Stimulated activated memory B cell treated with anti-CD40 and anti-IgM and Interleukin-4, amounts not matched to agents 10 μg/mL and 1 μg/mL and 100 μg/mL, for 72 hours (primary cell): ENCODE measurements at regions not wholly inside any gene's neighbourhood (a gene's known extent, or its start where the extent isn't known, plus 50 kb on each side); places are given as distances from the start of the nearest gene placed in this dataset.

Experiments used
- ATAC-seq: fragments of 150-1000 bp; cut with Tn5 transposase; 2 replicates; pipeline ENCODE4 v1.10.0; 2021
- H3K27ac Mint-ChIP-seq: one replicate; pipeline ENCODE4 v1.8.0; 2022; ENCODE audit warnings: mild to moderate bottlenecking, mixed read lengths
- H3K27me3 Mint-ChIP-seq: one replicate; pipeline ENCODE4 v1.8.0; 2022; ENCODE audit warnings: mixed read lengths
- H3K36me3 Mint-ChIP-seq: one replicate; pipeline ENCODE4 v1.8.0; 2022; ENCODE audit warnings: mixed read lengths
- H3K4me1 Mint-ChIP-seq: one replicate; pipeline ENCODE4 v1.8.0; 2022; ENCODE audit warnings: mixed read lengths
- H3K4me3 Mint-ChIP-seq: one replicate; pipeline ENCODE4 v1.8.0; 2022; ENCODE audit warnings: mild to moderate bottlenecking, moderate library complexity, mixed read lengths
- H3K9me3 Mint-ChIP-seq: one replicate; pipeline ENCODE4 v1.8.0; 2022; ENCODE audit warnings: mixed read lengths

DNA sequence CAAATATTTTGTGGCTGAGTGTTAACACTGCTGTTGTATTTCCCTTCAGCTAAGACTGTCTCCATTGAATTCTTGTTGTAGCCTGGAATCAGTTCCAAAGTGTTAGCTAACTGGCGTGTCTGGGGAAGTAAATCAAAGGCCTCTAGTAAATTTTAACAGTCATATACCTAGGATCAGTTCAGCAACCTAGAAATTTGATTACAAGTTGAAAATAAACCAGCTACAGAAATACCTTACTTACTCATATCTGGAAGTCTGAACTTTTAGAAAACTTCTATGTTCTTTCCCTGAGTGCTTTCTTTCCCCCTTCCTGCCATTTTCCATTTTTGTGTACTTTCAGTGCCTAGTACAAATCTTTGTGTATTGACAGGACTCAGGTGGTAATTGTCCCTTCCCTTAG, 396.7 kb upstream of the DCC start:
- Mint-ChIP-seq H3K36me3 (no peaks in the 10 kb centered on the region), H3K4me1 (no peaks in the 10 kb centered on the region), H3K27me3 (no peaks in the 10 kb centered on the region), H3K27ac (no peak overlapping the region), H3K9me3 (no peaks in the 10 kb centered on the region), H3K4me3 (no peak overlapping the region)
- no peak for ATAC-seq

DNA sequence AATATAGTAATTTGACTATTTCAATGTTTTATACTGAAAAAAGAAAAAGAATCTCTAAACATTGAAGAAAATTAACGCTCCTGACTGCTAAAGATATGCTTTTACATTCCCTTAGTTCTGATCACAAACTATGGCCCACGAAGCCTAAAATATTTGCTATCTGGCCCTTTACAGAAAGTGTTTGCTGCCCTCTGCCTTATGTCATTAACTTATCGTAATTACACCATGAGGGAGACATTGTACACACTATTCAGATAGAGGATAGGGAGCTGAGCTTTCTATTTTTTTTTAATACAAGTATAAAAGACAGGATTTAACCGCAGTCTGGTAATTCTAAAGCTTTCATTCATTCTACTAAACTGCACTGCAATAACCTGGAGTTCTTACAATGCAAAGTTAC, 393.1 kb upstream of the DCC start:
- H3K4me3 Mint-ChIP-seq, result no peak overlapping the region
- H3K9me3 Mint-ChIP-seq, result no peaks in the 10 kb centered on the region
- no peaks in the 10 kb centered on the region for H3K4me1 Mint-ChIP-seq
- H3K27me3 Mint-ChIP-seq, result no peaks in the 10 kb centered on the region
- no peaks in the 10 kb centered on the region for H3K36me3 Mint-ChIP-seq
- no peak for ATAC-seq
- H3K27ac Mint-ChIP-seq, result no peak overlapping the region

DNA sequence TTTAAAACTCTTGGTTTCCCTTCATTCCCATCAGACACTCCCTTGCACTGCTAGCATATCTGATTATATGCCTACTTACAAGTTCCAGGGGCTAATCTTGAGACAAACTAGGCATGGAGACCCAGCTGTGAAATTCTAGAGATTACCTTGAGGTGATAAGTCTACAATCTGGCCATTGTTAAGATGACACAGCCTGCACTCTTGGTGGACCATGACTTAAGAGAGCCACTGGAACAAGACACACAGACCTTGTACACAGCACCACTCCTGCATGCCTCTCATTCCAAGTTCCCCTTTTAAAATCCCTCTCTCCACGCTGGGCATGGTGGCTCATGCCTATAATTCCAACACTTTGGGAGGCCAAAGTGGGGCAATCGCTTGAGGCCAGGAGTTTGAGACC, 387.2 kb upstream of the DCC start:
- Mint-ChIP-seq H3K27me3 (no peaks in the 10 kb centered on the region), H3K36me3 (no peaks in the 10 kb centered on the region), H3K9me3 (no peaks in the 10 kb centered on the region), H3K4me1 (peaks cover 10% of the 10 kb centered on the region), H3K27ac (no peak overlapping the region), H3K4me3 (no peak overlapping the region)
- no peak for ATAC-seq

DNA sequence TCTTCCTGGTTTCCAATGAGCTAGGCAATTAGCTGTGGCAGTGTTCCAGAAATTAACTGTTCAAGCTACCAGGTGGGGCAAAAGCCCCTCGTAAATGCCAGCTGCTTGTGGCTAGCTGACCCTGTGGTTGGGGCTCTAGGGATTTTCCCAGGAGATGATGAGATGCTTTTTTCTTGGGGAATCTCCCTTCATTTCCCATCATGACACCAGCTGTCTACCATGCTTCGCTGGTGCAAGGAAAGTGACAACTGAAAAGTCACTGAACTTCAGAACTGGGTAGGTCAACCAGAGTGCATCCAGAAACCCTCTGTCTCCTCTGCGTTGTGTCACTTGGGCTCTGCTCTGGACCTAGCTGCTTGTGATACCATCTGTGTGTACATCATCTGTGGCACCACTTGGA, 386.5 kb upstream of the DCC start:
- Mint-ChIP-seq H3K36me3 (no peaks in the 10 kb centered on the region), H3K4me3 (no peak overlapping the region), H3K27ac (peak overlapping the region; percentile 51), H3K9me3 (no peaks in the 10 kb centered on the region), H3K4me1 (peaks cover 10% of the 10 kb centered on the region), H3K27me3 (no peaks in the 10 kb centered on the region)
- ATAC-seq, result peak; percentile 80

DNA sequence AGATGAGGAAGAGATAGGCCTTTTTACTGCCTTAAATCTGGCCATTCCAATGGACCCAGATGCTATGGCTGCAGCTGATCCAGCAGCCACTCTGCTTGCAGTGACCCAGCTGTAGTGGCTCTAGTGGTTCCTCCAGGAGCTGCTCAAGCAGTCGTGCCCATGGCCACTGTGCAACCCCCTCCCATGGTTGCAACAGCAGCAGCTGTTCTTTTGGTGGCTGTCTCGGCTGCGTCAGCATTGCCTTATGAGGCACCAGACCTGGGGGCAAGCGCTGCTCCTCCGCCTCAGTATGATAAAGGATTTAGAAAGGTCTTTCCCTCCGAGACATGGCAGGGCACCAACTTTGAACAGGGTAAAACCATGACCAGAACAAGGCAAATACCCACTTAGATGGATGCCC, 384.9 kb upstream of the DCC start:
- H3K27ac Mint-ChIP-seq, result no peak overlapping the region
- no peak overlapping the region for H3K4me3 Mint-ChIP-seq
- no peaks in the 10 kb centered on the region for H3K27me3 Mint-ChIP-seq
- no peaks in the 10 kb centered on the region for H3K9me3 Mint-ChIP-seq
- H3K36me3 Mint-ChIP-seq, result no peaks in the 10 kb centered on the region
- H3K4me1 Mint-ChIP-seq, result peaks cover 10% of the 10 kb centered on the region
- ATAC-seq, result no peak

DNA sequence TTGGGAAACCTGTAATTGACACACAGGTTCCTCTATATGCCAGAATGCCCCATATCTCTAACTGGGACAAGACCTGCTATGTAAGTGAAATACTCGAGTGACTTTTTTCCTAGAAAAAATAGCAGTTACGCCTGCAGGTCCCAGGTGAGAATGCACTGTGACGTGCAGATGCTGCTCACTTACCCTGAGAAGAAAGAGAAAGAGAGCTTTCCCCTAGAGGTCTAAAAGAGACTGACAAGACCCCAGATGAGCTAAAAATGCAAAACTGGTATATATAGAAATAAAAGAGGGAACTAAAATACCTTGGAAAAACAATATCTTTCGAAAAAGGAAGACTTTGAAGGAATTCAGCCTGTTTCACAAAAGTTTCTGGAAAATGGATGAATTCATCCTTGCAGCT, 383.0 kb upstream of the DCC start:
- Mint-ChIP-seq H3K27ac (no peak overlapping the region), H3K9me3 (no peaks in the 10 kb centered on the region), H3K36me3 (no peaks in the 10 kb centered on the region), H3K27me3 (no peaks in the 10 kb centered on the region), H3K4me1 (peaks cover 10% of the 10 kb centered on the region), H3K4me3 (no peak overlapping the region)
- ATAC-seq, result no peak

DNA sequence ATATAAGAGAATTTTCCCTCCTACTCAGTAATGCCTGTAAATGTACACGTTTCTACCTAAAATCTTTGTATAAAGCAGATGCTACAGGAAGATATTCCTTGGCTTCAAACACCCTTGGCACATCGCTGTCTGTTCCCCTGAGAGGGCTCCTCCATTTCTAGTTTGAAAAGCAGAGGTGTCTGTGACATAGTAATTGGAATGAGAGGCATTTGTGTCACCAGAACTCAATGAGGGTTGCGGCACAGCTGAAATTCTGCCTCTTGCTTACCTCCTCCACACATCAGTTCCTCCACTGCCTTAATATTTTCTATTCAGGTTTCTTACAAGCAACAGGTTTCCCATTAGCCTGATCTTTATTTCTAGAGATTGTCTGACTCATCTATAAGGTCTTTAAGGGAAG, 359.9 kb upstream of the DCC start:
- no peak overlapping the region for H3K27ac Mint-ChIP-seq
- no peaks in the 10 kb centered on the region for H3K4me1 Mint-ChIP-seq
- H3K9me3 Mint-ChIP-seq, result no peaks in the 10 kb centered on the region
- no peak for ATAC-seq
- H3K4me3 Mint-ChIP-seq, result no peak overlapping the region
- no peaks in the 10 kb centered on the region for H3K27me3 Mint-ChIP-seq
- no peaks in the 10 kb centered on the region for H3K36me3 Mint-ChIP-seq

DNA sequence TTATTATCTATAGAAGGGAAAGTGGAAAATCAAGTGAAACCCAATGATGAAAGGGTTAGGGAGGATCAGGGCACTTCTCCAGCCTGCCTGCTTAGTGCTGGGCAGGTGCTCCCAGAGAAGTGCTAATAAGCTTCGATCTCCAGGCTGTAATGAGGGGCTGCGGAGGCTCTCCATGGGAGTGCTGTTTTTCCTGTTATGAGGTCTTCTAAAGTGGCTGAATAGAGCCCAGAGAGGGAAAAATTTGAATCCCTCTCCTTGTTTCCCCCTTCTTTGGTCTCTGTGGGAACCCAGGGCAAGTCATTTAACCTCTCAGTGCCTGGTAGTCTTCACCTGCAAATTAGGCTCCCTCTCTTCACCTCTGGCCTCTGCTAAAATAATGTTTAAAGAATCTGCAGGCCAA, 351.7 kb upstream of the DCC start:
- no peak for ATAC-seq
- Mint-ChIP-seq H3K4me1 (no peaks in the 10 kb centered on the region), H3K27ac (no peak overlapping the region), H3K36me3 (no peaks in the 10 kb centered on the region), H3K27me3 (no peaks in the 10 kb centered on the region), H3K9me3 (no peaks in the 10 kb centered on the region), H3K4me3 (no peak overlapping the region)

DNA sequence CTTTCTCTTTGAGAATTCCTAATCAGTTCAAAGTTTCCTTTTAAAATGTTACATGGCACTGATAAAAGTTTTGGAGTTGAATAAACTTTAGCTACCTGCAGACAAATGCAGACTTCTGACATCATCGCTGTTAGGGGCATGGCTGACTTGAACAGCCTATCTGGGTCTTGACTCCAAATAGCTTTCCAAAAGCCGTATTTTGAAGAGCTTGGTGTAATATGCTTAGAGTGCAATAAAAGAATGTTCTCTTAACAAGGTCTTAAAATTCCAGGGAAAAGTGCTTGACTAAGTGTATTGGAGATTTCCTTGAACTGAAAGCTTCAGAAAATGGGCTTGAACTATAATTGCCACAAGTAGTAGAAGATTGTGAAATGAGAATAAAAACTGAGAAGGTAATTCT, 342.9 kb upstream of the DCC start:
- ATAC-seq, result no peak
- Mint-ChIP-seq H3K4me3 (no peak overlapping the region), H3K27me3 (no peaks in the 10 kb centered on the region), H3K27ac (no peak overlapping the region), H3K4me1 (peaks cover 6% of the 10 kb centered on the region), H3K9me3 (no peaks in the 10 kb centered on the region), H3K36me3 (no peaks in the 10 kb centered on the region)

DNA sequence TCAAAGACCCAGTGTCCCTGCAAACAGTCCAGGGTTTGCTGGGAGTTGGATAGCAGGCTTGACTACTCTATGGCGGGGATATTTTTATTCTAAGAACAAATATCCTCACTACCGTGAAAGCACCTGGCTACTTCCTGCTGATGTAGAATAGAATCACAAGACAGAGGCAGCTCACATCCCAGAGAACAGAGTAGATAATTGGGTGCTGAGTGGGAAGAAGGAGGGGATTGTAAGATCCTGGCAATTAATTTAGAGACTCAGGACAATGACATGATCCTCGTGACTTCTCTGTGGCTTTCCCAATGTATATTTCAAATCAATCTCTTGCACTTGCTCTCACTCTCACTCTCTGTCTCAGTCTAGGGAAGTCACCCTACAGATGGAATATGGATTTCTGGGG, 341.9 kb upstream of the DCC start:
- Mint-ChIP-seq H3K4me1 (peaks cover 6% of the 10 kb centered on the region), H3K4me3 (no peak overlapping the region), H3K36me3 (no peaks in the 10 kb centered on the region), H3K27ac (no peak overlapping the region), H3K27me3 (no peaks in the 10 kb centered on the region), H3K9me3 (no peaks in the 10 kb centered on the region)
- ATAC-seq, result no peak

DNA sequence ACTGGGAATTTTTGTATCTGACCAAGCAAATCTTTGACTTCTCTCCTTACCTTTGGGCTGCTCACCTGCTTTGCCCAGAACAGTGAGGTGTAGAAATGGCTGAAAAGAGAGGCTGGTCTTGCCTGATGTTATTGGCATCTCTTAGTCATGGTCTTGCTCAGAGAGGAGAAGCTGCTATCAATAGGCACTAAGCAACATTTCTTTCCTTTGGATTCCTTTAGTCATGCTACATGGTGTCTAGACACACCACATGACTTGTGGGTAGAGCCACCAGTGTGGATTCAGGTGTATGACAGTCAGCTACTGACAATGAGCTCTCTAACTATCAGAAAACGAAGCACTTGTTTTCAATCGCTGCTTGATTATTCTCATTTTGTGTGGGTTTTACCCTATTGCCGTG, 341.3 kb upstream of the DCC start:
- Mint-ChIP-seq H3K9me3 (no peaks in the 10 kb centered on the region), H3K4me3 (no peak overlapping the region)

DNA sequence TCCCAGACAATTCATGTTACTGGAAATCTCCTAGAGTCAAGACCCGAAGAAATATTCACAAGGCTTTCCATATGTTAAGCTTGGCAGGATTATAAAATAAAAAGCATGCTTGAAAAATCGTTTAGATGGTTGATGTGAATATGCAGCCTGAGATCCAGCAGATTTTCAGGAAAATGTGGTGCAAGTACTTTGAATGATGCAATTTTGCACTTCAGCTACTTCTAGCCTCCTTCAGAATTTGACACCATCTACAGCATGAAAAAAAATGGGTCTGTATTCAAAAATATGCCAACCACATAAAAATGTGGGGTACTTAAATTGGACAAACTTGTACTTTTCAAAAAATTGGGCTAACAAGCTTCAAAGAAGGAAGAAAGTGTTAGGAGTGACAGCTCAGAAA, 340.6 kb upstream of the DCC start:
- H3K27ac Mint-ChIP-seq, result no peak overlapping the region
- no peaks in the 10 kb centered on the region for H3K9me3 Mint-ChIP-seq
- no peaks in the 10 kb centered on the region for H3K27me3 Mint-ChIP-seq
- no peak overlapping the region for H3K4me3 Mint-ChIP-seq
- no peak for ATAC-seq
- H3K4me1 Mint-ChIP-seq, result peaks cover 6% of the 10 kb centered on the region
- no peaks in the 10 kb centered on the region for H3K36me3 Mint-ChIP-seq

More for the DNA sequence above, 341.3 kb upstream of the DCC start:
- no peak overlapping the region for H3K27ac Mint-ChIP-seq
- ATAC-seq, result no peak
- no peaks in the 10 kb centered on the region for H3K36me3 Mint-ChIP-seq
- peaks cover 6% of the 10 kb centered on the region for H3K4me1 Mint-ChIP-seq
- H3K27me3 Mint-ChIP-seq, result no peaks in the 10 kb centered on the region

DNA sequence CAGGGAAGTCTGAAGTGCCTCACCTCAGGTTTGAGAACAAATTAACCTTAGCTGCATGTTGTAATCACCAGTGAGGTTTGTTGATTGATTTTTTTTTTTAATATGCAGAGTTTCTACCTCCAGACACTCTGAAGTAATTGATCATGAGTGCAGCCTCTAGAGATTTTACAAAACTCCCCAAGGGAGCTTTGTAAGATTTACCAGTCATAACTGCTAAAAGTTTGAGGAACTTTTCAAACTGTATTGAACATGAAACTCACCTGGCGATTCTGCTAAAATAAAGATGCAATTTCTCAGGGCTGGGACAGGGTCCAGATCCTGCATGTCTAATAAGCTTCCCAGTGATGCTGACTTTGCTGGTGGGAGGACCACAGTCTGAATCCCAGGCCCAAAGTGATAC, 339.6 kb upstream of the DCC start:
- H3K4me3 Mint-ChIP-seq, result no peak overlapping the region
- H3K27me3 Mint-ChIP-seq, result no peaks in the 10 kb centered on the region
- H3K36me3 Mint-ChIP-seq, result no peaks in the 10 kb centered on the region
- no peaks in the 10 kb centered on the region for H3K9me3 Mint-ChIP-seq
- H3K4me1 Mint-ChIP-seq, result peaks cover 6% of the 10 kb centered on the region
- ATAC-seq, result peak; percentile 67
- no peak overlapping the region for H3K27ac Mint-ChIP-seq

DNA sequence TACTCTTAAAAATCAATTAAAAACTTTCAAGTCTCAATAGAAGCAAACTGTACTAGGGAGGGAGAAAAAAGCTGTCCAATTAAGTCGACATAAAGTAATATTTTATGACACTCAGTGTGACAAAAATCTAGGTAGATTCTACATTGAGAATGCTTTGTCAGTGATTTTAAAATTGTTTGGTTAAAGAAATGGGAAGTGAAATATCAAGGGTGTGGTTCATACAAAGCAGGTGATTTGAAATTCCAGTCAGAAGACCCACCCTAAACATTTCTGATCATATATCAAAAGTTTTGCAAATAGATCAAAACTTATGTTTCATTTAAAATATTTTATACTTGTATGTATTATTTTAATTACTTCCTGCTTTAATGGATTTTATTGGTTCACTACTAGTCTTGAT, 338.9 kb upstream of the DCC start:
- no peak overlapping the region for H3K27ac Mint-ChIP-seq
- H3K27me3 Mint-ChIP-seq, result no peaks in the 10 kb centered on the region
- ATAC-seq, result no peak
- no peaks in the 10 kb centered on the region for H3K9me3 Mint-ChIP-seq
- peaks cover 6% of the 10 kb centered on the region for H3K4me1 Mint-ChIP-seq
- H3K36me3 Mint-ChIP-seq, result no peaks in the 10 kb centered on the region
- H3K4me3 Mint-ChIP-seq, result no peak overlapping the region

DNA sequence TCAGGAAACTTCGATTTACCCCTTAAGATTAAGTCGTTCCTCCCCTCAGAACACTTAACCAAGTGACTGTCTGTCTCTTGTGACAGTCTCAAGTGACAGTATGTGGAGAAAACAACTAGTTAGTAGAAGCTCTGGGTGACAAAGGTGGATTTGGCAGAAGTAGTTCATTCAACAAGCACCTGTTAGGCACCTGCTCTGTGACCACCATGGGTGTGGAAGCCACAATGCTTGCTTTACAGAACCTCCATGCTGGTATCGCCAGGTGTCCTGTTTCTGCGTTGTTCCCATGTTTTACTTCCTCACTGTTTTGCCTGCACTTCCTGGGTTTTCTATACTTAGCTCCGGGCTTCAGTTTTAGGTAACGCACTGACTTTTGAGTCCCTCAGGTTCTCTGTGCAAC, 337.4 kb upstream of the DCC start:
- H3K4me1 Mint-ChIP-seq, result peaks cover 6% of the 10 kb centered on the region
- no peaks in the 10 kb centered on the region for H3K9me3 Mint-ChIP-seq
- H3K36me3 Mint-ChIP-seq, result no peaks in the 10 kb centered on the region
- H3K4me3 Mint-ChIP-seq, result no peak overlapping the region
- ATAC-seq, result no peak
- H3K27ac Mint-ChIP-seq, result no peak overlapping the region
- H3K27me3 Mint-ChIP-seq, result no peaks in the 10 kb centered on the region

DNA sequence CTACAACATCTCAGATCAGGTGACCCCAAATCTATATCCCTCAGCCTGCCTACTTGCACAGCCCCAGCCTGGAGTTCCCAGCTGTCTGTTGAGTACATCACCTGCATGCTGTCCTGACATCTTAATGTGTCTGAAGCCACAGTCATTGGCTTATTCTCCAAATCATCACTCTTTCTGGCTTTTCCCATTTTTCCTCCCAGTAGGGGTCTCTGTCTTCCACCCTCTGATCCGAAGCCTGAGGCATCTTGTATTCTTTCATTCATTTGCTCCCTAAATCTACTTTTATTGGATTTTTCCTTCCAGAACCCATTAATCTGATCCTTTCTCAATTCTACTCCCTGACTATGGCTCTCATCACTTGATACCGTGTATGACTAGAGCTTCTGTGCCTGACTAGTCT, 332.9 kb upstream of the DCC start:
- Mint-ChIP-seq H3K4me3 (no peak overlapping the region), H3K36me3 (no peaks in the 10 kb centered on the region), H3K4me1 (no peaks in the 10 kb centered on the region), H3K9me3 (no peaks in the 10 kb centered on the region), H3K27ac (no peak overlapping the region), H3K27me3 (no peaks in the 10 kb centered on the region)
- no peak for ATAC-seq

DNA sequence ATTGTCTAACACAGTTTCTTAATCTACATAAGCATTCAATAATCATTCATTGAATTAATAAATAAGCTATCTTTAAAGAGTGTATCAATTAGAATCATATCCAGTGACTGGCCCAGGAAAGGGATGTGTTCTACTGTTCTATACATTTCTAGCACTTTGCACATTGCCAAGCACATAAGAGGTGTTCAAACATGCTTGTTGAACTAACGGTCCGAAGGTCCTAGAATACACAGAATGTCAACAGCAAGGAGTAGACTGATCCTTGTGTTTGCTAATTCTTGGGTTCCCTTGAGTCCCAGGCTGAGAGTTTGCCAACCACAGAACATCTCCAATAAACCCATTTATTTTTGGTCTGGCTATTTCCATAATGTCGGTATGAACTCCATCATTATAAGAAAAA, 331.7 kb upstream of the DCC start:
- no peak for ATAC-seq
- no peak overlapping the region for H3K27ac Mint-ChIP-seq
- no peak overlapping the region for H3K4me3 Mint-ChIP-seq
- no peaks in the 10 kb centered on the region for H3K4me1 Mint-ChIP-seq
- no peaks in the 10 kb centered on the region for H3K36me3 Mint-ChIP-seq
- no peaks in the 10 kb centered on the region for H3K27me3 Mint-ChIP-seq
- no peaks in the 10 kb centered on the region for H3K9me3 Mint-ChIP-seq
